Stomach (tissue), 8 donors: ENCODE measurements at regions not wholly inside any gene's neighbourhood (a gene's known extent, or its start where the extent isn't known, plus 50 kb on each side); places are given as distances from the start of the nearest gene placed in this dataset.

Source experiments
- DNase-seq, 2 donors: peaks; one replicate each; pipeline versions ENCODE4 v3.0.0 to v3.0.0-alpha.2; 2013 to 2019
- H3K27ac ChIP-seq, 5 donors: fragments of 200-600 bp in 4 of 5; sonication (generic) in 4 of 5; one replicate each; pipeline ENCODE4 v1.5.1; 2013 to 2019; ENCODE audit warnings: mild to moderate bottlenecking in 1 of 5, moderate library complexity in 1 of 5
- H3K27me3 ChIP-seq, 3 donors: fragments of 200-600 bp; sonication (generic); one replicate each; pipeline ENCODE4 v1.5.1; 2017 to 2019; ENCODE audit warnings: mixed run types in 1 of 3
- H3K36me3 ChIP-seq, 4 donors: fragments of 200-600 bp; sonication (generic); 1 replicate in 3 of 4; 2 replicates in 1 of 4; pipeline ENCODE4 v1.5.1; 2016 to 2019
- H3K4me1 ChIP-seq, 4 donors: fragments of 200-600 bp; sonication (generic); one replicate each; pipeline ENCODE4 v1.5.1; 2016 to 2019
- H3K4me3 ChIP-seq, 4 donors: fragments of 200-600 bp; sonication (generic) in 3 of 4; one replicate each; pipeline ENCODE4 v1.5.1; 2016 to 2019; ENCODE audit warnings: mild to moderate bottlenecking in 1 of 4
- H3K9me3 ChIP-seq, 4 donors: fragments of 200-600 bp; sonication (generic); one replicate each; pipeline ENCODE4 v1.5.1; 2016 to 2019
- EP300 ChIP-seq: sonication (generic); formaldehyde crosslinking; IDR thresholded peaks from one replicate; pipeline ENCODE4 v1.6.1; 2017; ENCODE audit warnings: antibody characterized with exemption
- POLR2A ChIP-seq, 4 donors: fragments of 450-650 bp; IDR thresholded peaks; one replicate each; pipeline ENCODE4 v1.6.1; 2016; ENCODE audit warnings: antibody characterized with exemption in 4 of 4, control low read depth in 2 of 4, mild to moderate bottlenecking in 1 of 4, moderate library complexity in 1 of 4
- POLR2AphosphoS5 ChIP-seq, 3 donors: sonication (generic); formaldehyde crosslinking; IDR thresholded peaks; one replicate each; pipeline ENCODE4 v1.6.1; 2016; ENCODE audit warnings: antibody characterized with exemption in 3 of 3
- WGBS, 5 donors: extraction: QIAGEN DNeasy Blood & Tissue Kit in 3 of 5; methylation state at CpG; one replicate each; pipeline versions ENCODE4 v1.1.5 to v1.1.7; 2013 to 2018; 5-methylcytosine and 5-hydroxymethylcytosine counted together
- intact Hi-C: fragments of 100-400 bp; cut with DNase I; formaldehyde crosslinking; loops from one replicate; pipeline ENCODE4 v1.15.1; 2023; ENCODE audit warnings: low total_unique reads
- TF ChIP-seq, protein P1 (sequence below), 7 experiments: fragments of 450-650 bp in 4 of 7; fragments of 200-600 bp in 3 of 7; sonication (generic) in 3 of 7; IDR thresholded peaks; one replicate each; pipeline ENCODE4 v1.5.1; 2016 to 2019; ENCODE audit warnings: antibody characterized with exemption in 7 of 7, control low read depth in 2 of 7, mild to moderate bottlenecking in 1 of 7
- donor health status: healthy with polysubstance abuse.
- donor health status: Bipolar disorder and iron deficiency.
- donor health status: healthy.

DNA sequence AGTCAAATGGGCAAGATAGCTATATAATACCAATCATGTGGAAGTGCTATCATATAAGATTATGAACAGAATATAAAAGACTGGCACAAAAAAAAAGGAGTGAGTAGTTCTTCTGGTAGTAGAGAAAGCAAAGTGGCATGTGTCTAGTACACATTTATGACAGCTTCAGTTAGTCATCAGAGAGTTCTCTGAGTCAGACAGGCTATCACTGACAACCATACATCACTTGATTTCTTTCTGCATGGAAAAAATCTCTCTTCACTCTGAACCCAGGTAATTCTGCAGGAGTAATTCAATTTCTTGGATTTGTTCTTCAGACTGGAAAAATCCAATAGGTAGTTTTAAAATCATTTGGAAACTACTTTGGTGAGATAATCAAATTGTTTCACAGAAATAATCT is 286.8 kb upstream of the ANO3 start:
- Histone ChIP-seq H3K9me3 (no peaks in the 10 kb centered on the region), H3K27me3 (no peaks in the 10 kb centered on the region), H3K4me3 (no peak overlapping the region), H3K4me1 (no peaks in the 10 kb centered on the region), H3K27ac (no peak overlapping the region), H3K36me3 (no peaks in the 10 kb centered on the region)
- intact Hi-C loops, result no loop called here
- no peak for DNase-seq
- TF ChIP-seq POLR2AphosphoS5 (IDR thresholded peaks at IDR 0.05) (no peak), EP300 (no peak), POLR2A (IDR thresholded peaks at IDR 0.05) (no peak)
- TF ChIP-seq, protein P1, sequence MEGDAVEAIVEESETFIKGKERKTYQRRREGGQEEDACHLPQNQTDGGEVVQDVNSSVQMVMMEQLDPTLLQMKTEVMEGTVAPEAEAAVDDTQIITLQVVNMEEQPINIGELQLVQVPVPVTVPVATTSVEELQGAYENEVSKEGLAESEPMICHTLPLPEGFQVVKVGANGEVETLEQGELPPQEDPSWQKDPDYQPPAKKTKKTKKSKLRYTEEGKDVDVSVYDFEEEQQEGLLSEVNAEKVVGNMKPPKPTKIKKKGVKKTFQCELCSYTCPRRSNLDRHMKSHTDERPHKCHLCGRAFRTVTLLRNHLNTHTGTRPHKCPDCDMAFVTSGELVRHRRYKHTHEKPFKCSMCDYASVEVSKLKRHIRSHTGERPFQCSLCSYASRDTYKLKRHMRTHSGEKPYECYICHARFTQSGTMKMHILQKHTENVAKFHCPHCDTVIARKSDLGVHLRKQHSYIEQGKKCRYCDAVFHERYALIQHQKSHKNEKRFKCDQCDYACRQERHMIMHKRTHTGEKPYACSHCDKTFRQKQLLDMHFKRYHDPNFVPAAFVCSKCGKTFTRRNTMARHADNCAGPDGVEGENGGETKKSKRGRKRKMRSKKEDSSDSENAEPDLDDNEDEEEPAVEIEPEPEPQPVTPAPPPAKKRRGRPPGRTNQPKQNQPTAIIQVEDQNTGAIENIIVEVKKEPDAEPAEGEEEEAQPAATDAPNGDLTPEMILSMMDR (IDR thresholded peaks at IDR 0.05), result no peak

DNA sequence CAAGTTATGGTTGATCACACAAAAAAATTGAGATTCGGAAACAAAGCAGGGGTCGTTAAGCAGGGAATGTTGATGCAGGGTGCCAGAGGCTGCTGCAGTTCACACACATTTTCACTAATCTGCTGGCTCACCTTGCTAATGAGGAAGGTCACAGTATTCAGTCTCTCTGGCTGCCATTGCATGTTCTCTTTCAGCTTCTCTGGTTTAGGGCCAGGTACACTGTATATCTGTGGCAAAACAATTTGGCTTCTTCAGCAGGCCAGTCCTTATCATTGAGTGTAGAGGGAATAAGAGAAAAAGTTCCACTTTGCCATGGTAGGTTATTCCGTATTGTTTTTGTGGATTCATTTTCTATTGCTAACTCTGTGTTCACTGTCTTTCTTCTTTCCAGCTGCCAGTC is 283.7 kb upstream of the ANO3 start:
- WGBS, 5 donors, result 58 to 79% (median 63%) methylated on average over 3 of the region's 3 CpGs
- no peaks in the 10 kb centered on the region for H3K27me3 ChIP-seq
- H3K36me3 ChIP-seq, result no peaks in the 10 kb centered on the region
- no peak overlapping the region for H3K4me3 ChIP-seq
- H3K4me1 ChIP-seq, result no peaks in the 10 kb centered on the region
- DNase-seq, result no peak
- no peak overlapping the region for H3K27ac ChIP-seq
- TF ChIP-seq, protein P1 (IDR thresholded peaks at IDR 0.05), result no peak
- no peak for TF ChIP-seq EP300
- no peak for TF ChIP-seq POLR2AphosphoS5 (IDR thresholded peaks at IDR 0.05)
- no peak for TF ChIP-seq POLR2A (IDR thresholded peaks at IDR 0.05)
- intact Hi-C loops, result no loop called here
- no peaks in the 10 kb centered on the region for H3K9me3 ChIP-seq

DNA sequence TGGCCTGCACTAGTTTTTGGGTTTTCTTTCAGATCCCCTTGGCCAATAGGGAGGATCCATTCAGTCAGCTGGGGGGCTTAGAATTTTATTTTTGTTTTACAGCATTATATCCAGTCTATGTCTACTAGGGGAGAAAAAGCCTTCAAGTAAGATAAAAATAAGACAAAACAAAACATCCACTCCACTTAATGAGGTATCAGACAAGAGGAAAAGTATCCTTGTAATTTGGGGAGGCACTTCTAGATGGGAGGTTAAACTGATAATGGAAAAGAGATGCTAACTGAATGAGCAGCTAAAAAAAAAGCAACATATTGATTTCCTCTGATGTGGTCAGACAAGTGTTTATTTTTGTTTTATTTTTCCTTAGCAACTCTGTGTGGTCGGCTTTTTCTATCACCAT is 278.0 kb upstream of the ANO3 start:
- Histone ChIP-seq H3K9me3 (no peaks in the 10 kb centered on the region), H3K36me3 (no peaks in the 10 kb centered on the region), H3K4me3 (no peak overlapping the region), H3K27ac (no peak overlapping the region), H3K27me3 (no peaks in the 10 kb centered on the region), H3K4me1 (no peaks in the 10 kb centered on the region)
- WGBS, 5 donors, result 31 to 57% (median 38%) methylated on average over 1 of the region's 1 CpG
- intact Hi-C loops, result no loop called here
- TF ChIP-seq POLR2A (IDR thresholded peaks at IDR 0.05) (no peak), POLR2AphosphoS5 (IDR thresholded peaks at IDR 0.05) (no peak), EP300 (no peak)
- TF ChIP-seq, protein P1 (IDR thresholded peaks at IDR 0.05), result no peak
- DNase-seq, result no peak

GRCh38 chr11:26062660-26063059 is 269.3 kb upstream of the ANO3 start:
- H3K27me3 ChIP-seq, result no peaks in the 10 kb centered on the region
- H3K27ac ChIP-seq, result no peak overlapping the region
- intact Hi-C loops, result no loop called here
- TF ChIP-seq POLR2AphosphoS5 (IDR thresholded peaks at IDR 0.05) (no peak), EP300 (no peak), POLR2A (IDR thresholded peaks at IDR 0.05) (no peak)
- TF ChIP-seq, protein P1 (IDR thresholded peaks at IDR 0.05), result no peak
- no peaks in the 10 kb centered on the region for H3K9me3 ChIP-seq
- DNase-seq, result no peak
- WGBS, 5 donors, result 28 to 54% (median 40%) methylated on average over 1 of the region's 1 CpG
- no peaks in the 10 kb centered on the region for H3K36me3 ChIP-seq
- no peak overlapping the region for H3K4me3 ChIP-seq
- no peaks in the 10 kb centered on the region for H3K4me1 ChIP-seq

DNA sequence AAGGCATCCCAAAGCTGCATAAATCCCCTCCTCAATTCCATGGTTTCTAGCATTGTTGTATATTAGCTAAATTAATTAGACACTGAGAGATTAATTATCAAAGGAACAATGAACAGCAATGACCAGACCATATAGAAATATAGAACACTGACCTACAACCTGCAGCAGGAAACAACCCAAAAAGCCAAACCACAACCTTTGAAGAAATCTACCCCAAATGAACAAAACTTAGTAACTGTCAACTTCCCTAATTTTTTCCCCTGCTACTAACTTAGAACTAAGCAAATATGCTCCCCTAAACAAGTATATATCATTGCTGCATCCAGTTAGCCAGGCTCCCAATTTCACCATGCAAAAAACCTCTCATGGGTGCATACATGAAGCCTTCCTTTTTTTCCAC is 268.0 kb upstream of the ANO3 start:
- no peak overlapping the region for H3K4me3 ChIP-seq
- no peak for DNase-seq
- H3K36me3 ChIP-seq, result no peaks in the 10 kb centered on the region
- no peaks in the 10 kb centered on the region for H3K27me3 ChIP-seq
- no peak overlapping the region for H3K27ac ChIP-seq
- intact Hi-C loops, result no loop called here
- TF ChIP-seq POLR2AphosphoS5 (IDR thresholded peaks at IDR 0.05) (no peak), POLR2A (IDR thresholded peaks at IDR 0.05) (no peak), EP300 (no peak)
- TF ChIP-seq, protein P1 (IDR thresholded peaks at IDR 0.05), result no peak
- no peaks in the 10 kb centered on the region for H3K9me3 ChIP-seq
- H3K4me1 ChIP-seq, result no peaks in the 10 kb centered on the region
